NAMALWA (cell line): ENCODE measurements at regions not wholly inside any gene's neighbourhood (a gene's known extent, or its start where the extent isn't known, plus 50 kb on each side); places are given as distances from the start of the nearest gene placed in this dataset.
"Not testable (repeated sequence)": the region's sequence is repeated elsewhere in the genome, so short reads cannot be mapped to it uniquely, and the experiment has no call there.

Experiments
- DNase-seq: peaks from one replicate; pipeline ENCODE4 v3.0.0-alpha.2; 2015; ENCODE audit warnings: low spot score

DNA sequence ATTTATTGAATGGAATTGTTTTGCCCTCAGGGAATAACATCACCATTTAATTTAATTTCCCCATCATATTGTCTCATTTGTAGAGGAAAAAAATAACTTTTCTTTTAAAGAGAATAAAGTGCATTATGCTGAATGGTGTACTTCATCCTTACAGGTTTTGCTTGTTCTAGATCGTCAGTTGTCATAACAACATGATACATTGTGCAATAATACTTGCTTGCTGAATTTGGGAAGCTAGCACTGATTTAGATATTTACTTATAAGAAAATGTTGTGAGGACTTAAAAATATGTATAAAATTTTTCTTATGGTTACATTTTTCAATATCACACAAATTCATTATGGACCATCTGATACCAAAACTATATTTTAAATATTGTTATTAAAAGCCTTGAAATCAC, 509.0 kb upstream of the POU3F2 start:
- DNase-seq = no peak

DNA sequence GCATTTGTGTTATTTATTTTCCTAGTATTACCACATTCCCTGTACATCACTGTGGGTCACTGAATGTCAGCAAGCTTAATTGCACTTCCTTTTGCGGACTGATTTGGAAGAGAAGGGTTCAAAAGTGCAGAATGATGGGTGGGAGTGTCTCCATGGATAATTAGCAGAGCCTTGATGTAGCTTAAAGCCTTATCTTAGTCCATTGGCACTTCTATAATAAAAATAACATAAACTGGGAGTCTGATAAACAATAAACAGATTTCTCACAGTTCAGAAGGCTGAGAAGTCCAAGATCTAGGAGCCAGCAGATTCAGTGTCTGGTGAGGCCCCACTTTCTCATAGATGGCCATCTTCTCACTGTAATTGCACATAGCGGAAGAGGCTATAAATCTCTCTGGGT, 501.1 kb upstream of the POU3F2 start:
- DNase-seq = no peak

DNA sequence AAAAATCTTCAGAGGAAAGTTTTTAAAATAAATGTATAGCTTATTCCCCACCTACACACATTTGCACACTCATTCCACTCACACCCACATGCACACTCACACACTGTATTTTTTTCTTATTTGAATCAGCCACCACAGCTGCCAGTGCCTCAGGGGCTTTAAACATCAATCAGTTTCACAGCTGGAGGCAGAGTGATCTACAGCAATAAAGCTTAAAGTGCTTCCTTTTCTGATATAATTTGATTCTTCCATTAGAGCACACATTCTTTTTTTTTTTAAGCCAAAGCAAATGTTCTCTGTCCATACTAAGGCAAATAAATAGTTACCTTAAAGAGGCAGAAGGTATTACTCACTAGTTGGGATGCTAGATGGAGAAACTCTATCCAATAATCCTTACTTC, 498.8 kb upstream of the POU3F2 start:
- DNase-seq = no peak

DNA sequence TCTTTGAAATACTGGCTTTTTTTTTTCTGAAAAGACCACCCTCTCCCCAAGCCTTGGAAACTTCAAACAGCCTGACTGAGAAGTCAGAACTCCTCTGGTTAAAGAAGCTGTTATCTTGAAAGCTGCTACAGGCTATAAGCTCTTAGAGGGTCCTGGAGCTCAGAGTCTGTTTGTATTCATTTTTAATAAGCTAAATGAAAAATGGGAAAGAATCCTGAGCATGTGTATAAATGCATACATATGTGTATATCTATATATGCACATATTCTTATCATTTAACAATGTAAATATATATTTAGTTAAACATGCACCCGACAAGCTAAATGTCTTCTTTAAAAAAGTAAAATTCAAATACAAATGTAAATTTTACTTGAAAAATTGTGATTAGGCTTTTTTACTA, 494.9 kb upstream of the POU3F2 start:
- no peak for DNase-seq

DNA sequence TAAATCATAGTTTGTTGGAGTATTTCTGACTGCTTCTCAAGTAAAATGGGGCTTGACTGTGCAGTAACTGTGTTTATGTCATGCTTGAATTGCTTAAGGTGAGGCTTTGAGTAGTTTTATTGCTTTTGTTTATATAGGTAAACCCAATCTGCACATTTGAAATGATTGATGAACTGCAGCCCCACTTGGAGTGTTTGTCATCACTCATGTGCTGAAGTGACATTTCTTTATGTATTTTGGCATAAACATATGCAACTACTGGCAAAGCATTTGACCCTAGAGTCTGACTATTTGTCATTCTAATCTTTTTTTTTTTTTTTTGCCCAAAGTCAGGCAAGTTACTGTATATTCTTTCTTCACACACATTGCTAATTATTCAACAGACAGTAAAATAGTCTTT, 491.4 kb upstream of the POU3F2 start:
- no peak for DNase-seq

DNA sequence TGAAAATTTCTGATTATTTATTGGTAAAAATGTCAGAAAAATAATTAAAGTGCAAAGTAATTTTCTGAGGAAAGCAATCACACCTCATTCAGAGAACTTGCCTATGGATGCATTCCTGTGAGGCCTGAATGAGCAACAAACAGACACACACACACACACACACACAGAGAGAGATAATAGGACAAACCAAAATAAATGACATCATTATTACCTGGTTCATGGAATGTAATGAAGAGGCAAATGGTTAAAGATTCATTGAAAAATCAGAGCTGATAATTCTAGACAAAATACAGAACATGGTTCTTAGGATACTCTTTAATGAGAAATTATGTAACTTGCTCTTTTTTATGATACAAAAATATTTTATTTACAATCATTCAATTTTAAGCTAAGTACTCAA, 490.6 kb upstream of the POU3F2 start:
- DNase-seq = no peak

DNA sequence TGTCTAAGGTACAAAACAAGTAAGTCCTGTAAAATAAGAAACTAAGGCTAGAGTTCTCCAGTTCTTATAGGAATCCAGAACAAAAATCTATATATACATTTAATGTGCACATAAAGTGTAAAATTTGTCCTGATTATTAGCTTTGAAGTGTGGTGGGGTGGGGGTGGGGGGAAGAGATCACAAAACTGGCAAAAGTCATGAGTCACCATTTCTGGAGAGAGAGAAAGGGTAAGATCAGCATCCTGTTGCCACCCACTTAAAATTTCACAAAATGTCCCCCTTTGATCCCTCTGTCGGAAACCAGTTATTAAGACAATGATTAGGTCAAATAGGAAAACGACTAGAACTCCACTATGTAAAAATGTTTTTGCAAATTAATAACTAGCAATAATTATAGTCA, 482.0 kb upstream of the POU3F2 start:
- no peak for DNase-seq

DNA sequence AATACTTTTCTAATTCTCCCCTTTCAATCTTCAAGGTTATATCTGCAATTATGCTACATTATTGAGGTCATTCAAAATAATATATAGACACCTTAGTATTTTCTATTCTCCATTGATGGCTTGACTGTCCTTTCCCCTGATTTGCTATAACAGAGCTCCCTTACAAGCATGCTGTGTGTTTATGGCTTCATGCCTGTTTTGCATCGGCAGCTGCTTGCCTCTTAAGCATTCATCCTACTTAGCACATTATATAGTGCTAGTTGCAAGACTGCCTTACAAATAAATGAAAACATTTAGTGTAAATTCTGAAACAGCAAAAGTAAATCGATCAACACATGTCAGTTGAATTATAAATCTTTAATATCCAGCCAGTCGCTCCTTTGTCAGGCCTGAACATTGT, 476.2 kb upstream of the POU3F2 start:
- DNase-seq = no peak

DNA sequence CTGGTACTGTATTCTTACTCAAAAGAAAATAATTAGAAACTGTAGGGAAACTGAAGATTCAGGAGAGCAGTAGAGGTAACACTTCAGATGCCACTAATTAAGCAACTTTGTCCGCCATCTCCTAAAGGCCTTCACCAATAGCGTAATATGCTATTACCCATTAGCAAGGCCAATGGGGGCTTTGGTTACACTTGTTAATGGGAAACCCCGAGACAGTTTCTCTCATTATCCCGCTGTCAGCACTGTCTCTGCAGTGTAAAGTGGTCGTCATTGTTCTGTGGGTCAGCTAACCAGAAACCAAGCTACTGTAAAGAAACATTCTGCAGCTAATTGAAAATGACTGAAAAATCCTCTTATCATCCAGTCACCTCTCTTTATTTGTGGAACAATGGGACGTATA, 468.0 kb upstream of the POU3F2 start:
- DNase-seq = no peak

DNA sequence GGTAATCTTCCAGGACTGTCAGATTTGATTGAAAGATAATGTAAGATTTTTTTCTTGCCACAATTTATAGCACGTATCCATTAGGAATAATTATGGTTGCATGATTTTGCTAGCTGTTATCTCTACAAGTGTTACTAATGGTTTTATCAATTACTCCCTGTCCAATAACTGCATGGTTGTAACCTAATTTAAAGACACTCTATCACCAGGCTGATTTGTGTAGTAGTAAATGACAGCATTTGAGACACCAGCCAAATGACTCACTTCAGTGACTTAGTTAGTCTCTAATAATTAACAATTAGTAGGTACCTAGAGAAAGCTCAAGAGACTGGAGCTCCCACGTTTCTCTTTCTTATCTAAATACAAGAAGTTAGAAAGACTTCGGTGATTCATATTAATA, 453.8 kb upstream of the POU3F2 start:
- no peak for DNase-seq

DNA sequence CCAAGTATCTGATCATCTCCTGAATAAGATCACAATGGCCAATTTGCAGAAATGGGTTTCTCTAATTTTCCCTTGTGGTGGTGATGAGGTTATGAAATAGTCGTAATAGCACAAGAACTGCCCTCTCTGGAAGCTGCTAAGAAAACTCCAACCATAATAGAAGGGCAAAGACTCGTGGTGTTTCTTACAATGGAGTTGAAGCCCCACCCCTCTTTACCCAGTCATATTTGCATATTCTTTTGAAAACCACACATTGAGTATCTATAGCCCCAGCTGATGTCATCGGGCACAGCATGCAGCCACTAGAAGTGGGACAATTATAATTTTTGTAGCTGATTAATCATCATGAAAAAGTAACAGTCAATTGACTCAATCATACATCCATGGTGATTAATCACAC, 452.1 kb upstream of the POU3F2 start:
- no peak for DNase-seq

DNA sequence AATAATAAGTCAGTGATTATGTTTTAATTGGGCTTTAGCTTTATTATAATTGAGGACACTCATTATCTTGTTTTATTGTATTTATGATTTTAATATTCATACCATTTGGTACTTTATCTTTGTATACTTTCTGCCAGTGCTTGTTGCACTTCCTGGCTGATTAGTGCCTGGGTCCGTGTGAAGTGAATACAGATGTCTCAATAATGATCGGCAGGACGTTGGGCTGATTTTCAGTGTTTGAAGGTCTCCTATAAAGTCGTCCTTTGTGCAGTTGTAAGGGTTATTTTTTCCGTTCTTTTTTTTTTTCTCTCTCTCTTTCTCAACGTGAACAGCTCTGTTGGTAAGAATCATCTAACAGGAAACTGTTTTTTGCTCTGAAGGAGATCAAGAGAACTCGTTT, 450.0 kb upstream of the POU3F2 start:
- no peak for DNase-seq

DNA sequence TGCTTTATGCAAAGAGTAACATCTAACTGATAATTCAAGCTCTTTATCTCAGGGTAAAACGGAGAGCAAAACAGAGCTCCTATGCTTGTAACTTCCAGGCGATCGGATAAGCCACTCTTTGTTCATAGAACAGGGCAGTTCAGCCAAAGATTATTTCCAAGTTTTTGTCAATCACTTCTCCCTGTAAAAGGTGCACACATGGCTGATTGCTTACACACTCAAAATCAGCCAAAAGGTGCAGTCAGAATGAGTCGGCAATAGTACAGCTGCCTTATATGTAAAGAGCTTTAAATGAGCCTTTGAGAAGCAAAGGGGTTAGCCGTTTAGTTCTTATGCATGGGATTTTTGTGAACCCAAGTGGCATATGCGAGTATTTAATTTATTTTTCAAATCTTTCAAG, 449.6 kb upstream of the POU3F2 start:
- DNase-seq = no peak

DNA sequence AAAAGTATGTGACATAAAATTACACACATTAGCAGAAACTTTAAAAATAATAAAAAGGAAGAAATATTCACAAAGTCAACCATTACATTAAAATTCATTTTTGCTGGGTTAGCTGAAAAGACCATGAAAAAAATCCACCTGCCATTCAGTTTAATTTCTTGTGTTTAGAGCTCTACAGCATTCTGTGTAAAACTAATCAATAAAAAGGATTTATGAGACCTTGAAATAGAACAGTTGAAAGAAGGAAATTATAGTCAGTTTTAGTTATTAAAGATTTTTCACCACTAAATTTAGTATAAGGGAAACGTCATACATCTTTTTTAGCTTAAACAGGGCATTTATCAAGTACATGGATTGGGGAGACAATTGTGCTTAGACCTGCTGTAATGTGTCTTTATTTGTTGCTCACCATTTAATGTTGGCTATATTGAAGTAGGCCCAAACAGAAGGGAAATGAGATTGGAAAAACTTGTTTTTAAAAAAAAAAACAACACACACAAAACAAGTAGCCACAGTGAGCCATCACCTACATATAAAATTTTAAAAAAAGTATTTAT, 438.7 kb upstream of the POU3F2 start:
- DNase-seq = no peak

DNA sequence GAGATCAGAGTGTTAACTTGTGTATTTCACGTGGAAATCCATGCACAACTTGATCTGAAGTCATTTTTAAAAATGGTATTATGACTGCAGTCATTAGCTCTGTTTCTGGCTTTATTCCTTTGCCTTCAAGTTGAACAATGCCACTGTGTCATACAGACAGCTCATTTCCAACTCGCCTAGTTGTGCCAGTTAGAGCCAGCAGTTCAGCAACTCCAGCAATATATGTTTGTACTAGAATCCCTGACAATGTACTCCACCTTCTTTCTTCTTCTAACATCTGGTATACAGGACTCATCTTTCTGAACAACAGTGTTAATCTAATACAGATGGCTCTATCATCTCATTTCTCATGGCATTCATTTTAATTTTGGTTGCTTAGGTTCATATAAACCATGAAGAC, 418.3 kb upstream of the POU3F2 start:
- no peak for DNase-seq

DNA sequence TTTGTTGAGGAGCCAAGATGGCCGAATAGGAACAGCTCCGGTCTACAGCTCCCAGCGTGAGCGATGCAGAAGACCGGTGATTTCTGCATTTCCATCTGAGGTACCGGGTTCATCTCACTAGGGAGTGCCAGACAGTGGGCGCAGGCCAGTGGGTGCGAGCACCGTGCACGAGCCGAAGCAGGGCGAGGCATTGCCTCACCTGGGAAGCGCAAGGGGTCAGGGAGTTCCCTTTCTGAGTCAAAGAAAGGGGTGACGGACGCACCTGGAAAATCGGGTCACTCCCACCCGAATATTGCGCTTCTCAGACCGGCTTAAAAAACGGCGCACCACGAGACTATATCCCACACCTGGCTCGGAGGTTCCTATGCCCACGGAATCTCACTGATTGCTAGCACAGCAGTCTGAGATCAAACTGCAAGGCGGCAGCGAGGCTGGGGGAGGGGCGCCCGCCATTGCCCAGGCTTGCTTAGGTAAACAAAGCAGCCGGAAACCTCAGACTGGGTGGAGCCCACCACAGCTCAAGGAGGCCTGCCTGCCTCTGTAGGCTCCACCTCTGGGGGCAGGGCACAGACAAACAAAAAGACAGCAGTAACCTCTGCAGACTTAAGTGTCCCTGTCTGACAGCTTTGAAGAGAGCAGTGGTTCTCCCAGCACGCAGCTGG, 417.7 kb upstream of the POU3F2 start:
- DNase-seq = not testable (repeated sequence)

DNA sequence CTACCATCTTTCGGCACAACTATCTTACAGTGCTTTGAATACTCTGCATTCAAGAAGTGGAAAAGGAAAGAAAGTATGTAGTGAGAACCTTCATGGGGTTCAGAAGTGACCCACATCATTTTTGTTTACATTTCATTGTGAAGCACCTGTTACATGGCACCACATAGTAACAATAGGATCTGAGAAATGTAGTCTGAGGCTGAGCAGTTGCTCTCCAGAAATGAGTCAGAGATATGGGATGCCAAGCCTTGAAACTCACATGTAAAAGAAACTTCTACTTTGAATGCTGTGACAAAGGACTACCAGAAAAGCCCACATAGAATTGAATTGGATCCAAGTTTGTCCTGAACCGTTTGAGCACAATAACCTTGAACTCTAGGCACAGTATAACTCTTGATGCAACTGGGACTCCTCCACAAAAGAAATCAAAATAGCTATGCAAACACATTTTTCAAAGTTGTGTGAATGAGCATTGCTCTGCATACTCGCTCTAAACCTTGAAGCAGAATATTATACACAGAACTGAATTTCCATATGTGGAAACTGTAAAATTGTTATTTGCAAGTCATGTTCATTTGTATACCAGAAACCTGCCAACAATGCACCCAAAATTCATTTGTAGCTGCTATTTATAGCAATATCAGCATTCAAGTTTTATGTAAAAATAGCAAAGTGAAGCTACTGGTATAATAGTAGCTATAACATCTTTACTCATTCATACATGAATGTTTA, 400.9 kb upstream of the POU3F2 start:
- DNase-seq = no peak

DNA sequence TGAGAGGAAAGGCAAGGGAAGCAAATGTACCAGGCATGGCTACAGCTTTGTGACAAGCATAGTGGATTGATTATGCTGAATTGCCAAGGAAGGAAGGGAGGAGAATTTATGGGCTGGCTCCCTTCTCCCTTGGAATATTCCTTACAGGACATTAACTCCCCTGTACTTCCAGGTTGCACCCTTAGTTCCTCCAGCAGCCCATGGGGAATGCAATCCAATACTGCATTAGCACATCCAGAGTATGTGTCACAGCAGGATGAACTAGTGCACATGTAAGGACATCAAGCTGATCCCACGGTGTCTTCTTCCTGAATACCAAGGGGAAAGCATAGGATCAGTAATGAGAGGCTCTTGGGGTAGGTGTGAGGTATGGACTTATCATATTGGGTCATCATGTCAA, 390.7 kb upstream of the POU3F2 start:
- no peak for DNase-seq

DNA sequence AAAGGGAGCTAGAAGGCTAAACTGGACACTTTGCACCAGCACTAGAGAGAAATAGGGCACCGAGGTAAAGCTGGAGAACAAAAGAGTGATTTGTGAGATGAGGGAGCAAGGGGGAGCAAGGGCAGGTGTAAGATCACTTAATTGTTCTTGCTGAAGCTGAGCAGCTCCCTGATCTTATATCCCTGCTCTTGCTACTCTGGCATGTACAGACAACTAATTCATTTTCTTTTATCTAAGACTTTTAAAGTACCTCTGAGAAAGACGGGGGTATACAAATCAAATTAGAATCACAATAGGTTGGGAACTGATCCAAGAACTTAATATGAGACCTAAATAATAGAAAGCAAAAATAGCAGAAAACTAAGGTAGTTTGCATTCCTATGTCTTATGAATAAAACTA, 381.7 kb upstream of the POU3F2 start:
- DNase-seq = no peak

DNA sequence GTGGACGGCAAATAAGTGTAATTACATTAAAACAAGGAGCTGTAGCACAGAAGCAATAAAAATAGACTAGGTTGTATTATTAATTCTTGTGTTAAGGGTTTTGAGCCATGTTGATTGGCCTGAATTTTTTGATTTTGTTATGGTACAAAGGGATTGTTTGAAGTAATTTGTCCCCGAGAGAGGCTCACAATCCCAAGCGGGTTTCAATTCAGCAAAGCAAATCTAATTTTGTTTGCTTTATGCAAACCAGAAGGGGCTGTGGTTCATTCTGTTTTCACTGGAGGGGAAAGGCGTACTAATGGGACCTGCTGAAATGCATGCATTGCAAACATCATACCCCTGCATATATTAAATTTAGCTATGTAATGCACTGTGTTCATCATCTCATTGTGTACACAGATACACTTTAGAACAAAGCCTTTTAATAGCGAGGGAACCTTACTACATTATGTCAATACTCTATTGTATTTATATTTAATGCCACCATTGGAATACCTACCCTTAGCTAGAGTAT, 379.5 kb upstream of the POU3F2 start:
- DNase-seq = no peak

DNA sequence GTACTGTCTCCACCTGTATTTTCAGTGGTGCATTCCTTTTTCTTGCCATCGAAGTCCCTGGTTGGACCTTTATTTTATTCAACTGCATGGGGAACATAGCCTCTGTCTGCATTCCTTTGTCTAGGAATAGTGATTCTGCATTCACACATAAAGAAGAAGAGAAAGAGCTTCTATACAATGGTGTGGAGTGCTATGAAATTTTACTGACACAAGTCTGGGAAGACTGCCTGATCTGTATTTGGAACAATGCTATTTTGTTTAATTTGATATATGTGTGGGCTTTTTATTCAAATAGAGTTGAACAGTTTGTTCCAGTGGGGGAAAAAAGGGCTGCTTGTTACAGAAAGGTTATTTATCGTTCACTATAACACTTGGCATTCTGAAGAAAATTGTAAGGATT, 375.7 kb upstream of the POU3F2 start:
- DNase-seq = no peak

DNA sequence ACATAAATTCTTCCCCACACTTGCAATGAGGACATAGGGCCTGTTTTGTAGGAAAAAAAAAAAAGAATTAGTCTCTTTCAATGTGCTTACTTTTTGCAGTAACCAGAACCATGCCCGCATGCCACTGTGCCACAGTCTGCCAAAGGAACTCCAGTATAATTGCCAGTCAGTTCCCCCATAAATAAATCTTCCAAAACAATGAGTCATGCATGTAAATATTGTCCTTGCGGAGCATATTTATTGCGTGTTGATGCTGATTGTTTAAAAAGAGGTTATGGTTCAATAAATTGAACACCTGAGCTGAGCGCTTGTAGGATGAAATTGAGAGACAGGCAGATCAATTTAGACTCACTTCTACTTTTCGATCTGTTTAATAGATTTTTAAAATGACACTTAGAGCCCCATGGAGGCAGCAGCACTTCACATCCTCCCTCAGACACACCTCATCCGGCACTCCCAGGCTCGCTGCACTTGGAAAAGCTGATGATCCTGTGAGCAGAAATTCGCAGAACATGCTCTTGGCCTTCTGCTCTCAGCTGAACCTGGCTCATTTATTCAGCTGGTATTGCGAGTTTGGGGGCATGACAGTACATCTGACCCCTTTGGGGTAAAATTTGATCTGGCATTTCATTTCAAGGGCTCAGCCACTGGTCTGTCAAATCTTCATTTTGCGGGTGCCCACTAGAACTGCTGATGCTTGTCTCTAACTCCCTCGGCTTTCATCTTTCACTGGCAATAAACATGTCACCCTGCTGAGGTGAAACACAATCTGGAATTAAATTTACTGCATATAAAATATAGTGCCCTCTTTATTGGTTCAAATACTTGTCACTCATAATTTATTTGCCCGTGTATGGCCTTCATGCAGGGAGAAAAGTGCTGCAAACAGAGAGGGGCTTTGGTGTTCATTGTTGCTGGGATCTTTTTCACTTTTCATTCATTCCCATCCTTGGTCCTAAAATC, 371.1 kb upstream of the POU3F2 start:
- DNase-seq = no peak
